A673 (cell line): ENCODE measurements at regions not wholly inside any gene's neighbourhood (a gene's known extent, or its start where the extent isn't known, plus 50 kb on each side); places are given as distances from the start of the nearest gene placed in this dataset.

Experiments used
- CTCF ChIP-seq: fragments of 300-800, 200-600 bp; sonication (generic); conservative IDR thresholded peaks from 2 replicates; pipeline ENCODE4 v1.5.1; 2017; ENCODE audit warnings: low read depth, mild to moderate bottlenecking, antibody characterized with exemption, low read length, moderate library complexity, mixed read lengths
- EZH2 ChIP-seq: fragments of 200-600 bp; sonication (generic); IDR thresholded peaks from 2 replicates; pipeline ENCODE4 v1.6.1; 2017; ENCODE audit warnings: borderline replicate concordance, low read depth, mild to moderate bottlenecking, mixed read lengths, antibody characterized with exemption, low read length; ENCODE audit not compliant: poor library complexity, severe bottlenecking

GRCh38 chr16:65490286-65490685 lies 368.4 kb upstream of the CDH11 start:
- no peak for TF ChIP-seq CTCF
- no peak for TF ChIP-seq EZH2
